SH-SY5Y (cell line): ENCODE measurements at regions not wholly inside any gene's neighbourhood (a gene's known extent, or its start where the extent isn't known, plus 50 kb on each side); places are given as distances from the start of the nearest gene placed in this dataset.

Source experiments
- GATA2 ChIP-seq: IDR thresholded peaks from 2 replicates; pipeline ENCODE4 v1.6.1; 2011; ENCODE audit warnings: mild to moderate bottlenecking, low read depth, low read length
- GATA3 ChIP-seq: IDR thresholded peaks from 2 replicates; pipeline ENCODE4 v1.6.1; 2011; ENCODE audit warnings: low read depth, mild to moderate bottlenecking, low read length, moderate library complexity

DNA sequence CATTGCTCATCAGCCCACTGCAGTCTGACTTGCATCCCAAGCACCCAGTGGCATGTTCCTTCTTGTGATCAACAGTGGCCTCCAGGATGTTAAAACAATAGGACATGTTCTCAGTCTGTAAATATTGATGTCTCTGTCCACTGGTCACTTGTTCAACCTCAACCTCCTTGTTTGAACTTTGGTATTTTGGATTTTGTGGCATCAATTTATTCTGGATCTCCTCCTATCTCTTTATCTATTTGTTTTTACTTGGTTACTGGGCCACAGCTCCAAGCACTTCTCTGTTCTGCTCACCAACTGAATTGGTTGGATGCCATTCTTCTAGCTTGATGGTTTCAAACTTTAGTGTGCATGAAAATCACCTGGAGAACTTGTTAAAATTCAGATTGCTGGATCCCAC lies 1414.8 kb upstream of the CELF4 start:
- no peak for TF ChIP-seq GATA3
- TF ChIP-seq GATA2, result no peak
